HAP-1 (cell line): ENCODE measurements at regions not wholly inside any gene's neighbourhood (a gene's known extent, or its start where the extent isn't known, plus 50 kb on each side); places are given as distances from the start of the nearest gene placed in this dataset.
A peak's percentile ranks its signal among the peaks of the same experiment; 100 is the strongest.

Experiments used
- DNase-seq, 2 experiments: peaks; one replicate each; pipeline ENCODE4 v3.0.0-alpha.2; 2016 to 2020; ENCODE audit warnings: low spot score in 2 of 2
- H3K27me3 ChIP-seq: fragments of 250-450 bp; sonication (Bioruptor Pico); 2 replicates; pipeline ENCODE4 v1.5.1; 2020; ENCODE audit warnings: low read depth, mild to moderate bottlenecking, moderate library complexity
- H3K36me3 ChIP-seq: fragments of 250-450 bp; sonication (Bioruptor Pico); replicated peaks from 2 replicates; pipeline ENCODE4 v1.5.1; 2020; ENCODE audit warnings: mild to moderate bottlenecking
- H3K4me1 ChIP-seq: fragments of 250-450 bp; sonication (Bioruptor Pico); 2 replicates; pipeline ENCODE4 v1.5.1; 2020; ENCODE audit warnings: mild to moderate bottlenecking
- H3K4me3 ChIP-seq: fragments of 250-450 bp; sonication (Bioruptor Pico); 2 replicates; pipeline ENCODE4 v1.5.1; 2020; ENCODE audit warnings: mild to moderate bottlenecking, moderate library complexity
- H3K9me3 ChIP-seq: fragments of 250-450 bp; sonication (Bioruptor Pico); 2 replicates; pipeline ENCODE4 v1.5.1; 2020; ENCODE audit warnings: mild to moderate bottlenecking, moderate library complexity
- in situ Hi-C: fragments of 300-500 bp; cut with MboI; formaldehyde crosslinking; loops from 3 replicates; pipeline ENCODE4 v1.14.3; 2020; ENCODE audit warnings: low sequenced_read_pairs, inconsistent platforms, mixed read lengths

DNA sequence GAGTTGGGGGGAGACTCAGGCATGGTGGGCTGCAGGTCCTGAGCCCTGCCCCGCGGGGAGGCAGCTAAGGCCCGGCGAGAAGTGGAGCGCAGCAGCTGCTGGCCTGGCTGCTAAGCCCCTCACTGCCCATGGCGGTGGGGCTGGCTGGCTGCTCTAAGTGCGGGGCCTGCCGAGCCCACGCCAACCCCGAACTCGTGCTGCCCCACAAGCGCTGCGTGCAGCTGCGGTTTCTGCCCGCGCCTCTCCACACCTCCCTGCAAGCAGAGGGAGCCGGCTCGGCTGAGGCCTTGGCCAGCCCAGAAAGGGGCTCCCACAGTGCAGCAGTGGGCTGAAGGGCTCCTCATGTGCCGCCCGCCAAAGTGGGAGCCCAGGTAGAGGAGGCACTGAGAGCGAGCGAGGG, 1355.1 kb upstream of the WWC1 start:
- no peak for DNase-seq
- in situ Hi-C loops, result no loop called here
- Histone ChIP-seq H3K4me3 (no peak overlapping the region), H3K9me3 (no peaks in the 10 kb centered on the region), H3K36me3 (no peaks in the 10 kb centered on the region), H3K4me1 (peaks cover 11% of the 10 kb centered on the region), H3K27me3 (no peaks in the 10 kb centered on the region)

DNA sequence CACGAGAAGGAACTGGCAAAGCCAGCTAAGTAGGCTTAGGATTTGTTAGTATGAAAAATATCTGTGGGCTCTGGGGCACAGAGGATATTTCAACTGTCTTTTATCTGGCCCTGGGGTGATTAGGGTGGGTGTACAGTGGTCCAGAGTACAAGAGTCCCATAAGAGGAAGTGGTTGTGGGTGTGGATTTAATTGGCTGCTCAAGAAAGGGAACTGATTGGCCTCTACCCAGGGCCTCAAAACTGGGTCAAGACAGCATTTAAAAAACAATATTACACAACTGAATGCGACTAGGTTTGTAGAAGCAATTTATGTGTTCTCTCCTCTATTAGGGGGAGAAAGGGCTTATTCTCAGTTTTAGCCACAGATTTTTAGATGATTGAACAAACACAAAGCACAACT, 1353.4 kb upstream of the WWC1 start:
- Histone ChIP-seq H3K9me3 (no peaks in the 10 kb centered on the region; the same call in 1 of the 2 replicates), H3K36me3 (no peaks in the 10 kb centered on the region), H3K4me3 (no peak overlapping the region), H3K27me3 (no peaks in the 10 kb centered on the region), H3K4me1 (peaks cover 11% of the 10 kb centered on the region)
- DNase-seq, result no peak
- in situ Hi-C loops, result no loop called here

DNA sequence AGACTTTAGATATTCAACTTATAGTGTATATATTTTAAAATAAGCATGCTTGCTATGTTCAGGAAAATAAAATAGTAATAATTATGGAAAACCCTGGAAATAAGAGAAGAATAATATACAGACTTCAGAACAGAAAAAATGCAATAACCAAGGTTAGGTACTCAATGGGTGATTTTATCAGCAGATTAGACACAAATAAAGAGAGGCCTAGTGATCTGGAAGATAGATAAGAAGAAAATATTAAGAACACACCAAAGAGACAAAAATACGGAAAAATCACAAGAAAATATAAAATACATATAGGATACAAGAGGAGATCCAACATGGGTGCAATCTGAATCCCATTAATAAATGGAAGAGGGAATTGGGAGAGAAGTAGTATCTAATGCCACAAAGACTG, 1348.5 kb upstream of the WWC1 start:
- no peak for DNase-seq
- no peak overlapping the region for H3K4me3 ChIP-seq
- in situ Hi-C loops, result no loop called here
- no peaks in the 10 kb centered on the region for H3K36me3 ChIP-seq
- no peaks in the 10 kb centered on the region; the same call in 1 of the 2 replicates for H3K9me3 ChIP-seq
- no peaks in the 10 kb centered on the region for H3K27me3 ChIP-seq
- peaks cover 11% of the 10 kb centered on the region for H3K4me1 ChIP-seq

DNA sequence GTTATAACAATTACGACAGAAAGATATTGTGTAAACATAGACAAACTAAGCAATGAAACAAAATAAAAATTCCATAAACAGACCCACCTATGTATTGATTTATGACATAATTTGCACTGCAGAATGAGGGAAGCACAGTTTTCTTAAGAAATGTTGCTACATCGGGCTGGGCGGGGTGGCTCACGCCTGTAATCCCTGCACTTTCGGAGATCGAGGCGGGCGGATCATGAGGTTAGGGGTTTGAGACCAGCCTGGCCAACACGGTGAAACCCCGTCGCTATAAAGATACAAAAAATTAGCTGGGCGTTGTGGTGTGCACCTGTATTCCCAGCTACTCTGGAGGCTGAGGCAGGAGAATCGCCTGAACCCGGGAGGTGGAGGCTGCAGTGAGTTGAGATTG, 1344.4 kb upstream of the WWC1 start:
- Histone ChIP-seq H3K4me1 (no peaks in the 10 kb centered on the region), H3K27me3 (no peaks in the 10 kb centered on the region), H3K4me3 (no peak overlapping the region), H3K9me3 (no peaks in the 10 kb centered on the region; the same call in 1 of the 2 replicates), H3K36me3 (no peaks in the 10 kb centered on the region)
- in situ Hi-C loops, result no loop called here
- DNase-seq, result no peak

DNA sequence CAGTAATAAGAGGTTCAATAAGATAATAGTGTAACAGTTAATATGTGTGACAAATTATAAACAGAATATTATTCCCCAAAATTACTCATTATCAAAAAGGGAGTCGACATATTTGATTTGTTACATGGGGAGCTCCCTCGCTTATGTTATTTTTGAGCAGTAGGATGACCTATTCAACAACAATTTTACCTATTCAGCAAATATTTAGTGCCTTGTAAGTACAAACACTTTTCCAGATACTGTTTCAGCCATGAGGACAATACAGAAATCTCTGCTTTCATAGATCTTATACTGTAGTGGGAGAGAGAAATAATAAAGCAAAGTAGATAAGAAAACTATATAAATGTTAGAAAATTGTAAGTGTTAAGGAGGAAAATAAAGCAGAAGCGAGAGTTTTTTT, 1342.8 kb upstream of the WWC1 start:
- in situ Hi-C loops, result no loop called here
- Histone ChIP-seq H3K9me3 (no peaks in the 10 kb centered on the region), H3K4me3 (no peak overlapping the region), H3K27me3 (no peaks in the 10 kb centered on the region), H3K4me1 (no peaks in the 10 kb centered on the region; the same call in 1 of the 2 replicates), H3K36me3 (no peaks in the 10 kb centered on the region)
- DNase-seq, result no peak

DNA sequence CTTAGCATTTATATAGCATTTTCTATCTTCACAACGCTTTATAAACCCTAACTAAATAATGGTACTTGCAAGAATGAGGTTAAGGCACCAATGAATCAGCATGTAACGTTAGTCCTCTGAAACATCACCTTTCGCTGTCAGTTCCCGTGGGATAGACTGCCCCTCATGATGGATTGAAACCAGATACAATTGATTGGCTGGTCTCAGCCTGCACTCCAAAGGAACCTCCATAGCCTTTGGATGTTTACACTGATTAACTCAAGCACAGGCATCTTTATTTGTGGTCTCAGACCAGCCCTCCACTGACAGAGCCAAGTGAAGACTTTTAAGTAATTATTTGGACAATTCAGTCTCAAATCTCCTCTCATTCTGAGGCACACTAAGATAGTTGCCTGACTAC, 1339.4 kb upstream of the WWC1 start:
- no peak for DNase-seq
- Histone ChIP-seq H3K27me3 (no peaks in the 10 kb centered on the region), H3K4me3 (no peak overlapping the region), H3K36me3 (no peaks in the 10 kb centered on the region), H3K9me3 (no peaks in the 10 kb centered on the region), H3K4me1 (peaks cover 3% of the 10 kb centered on the region; the same call in 1 of the 2 replicates)
- in situ Hi-C loops, result no loop called here

DNA sequence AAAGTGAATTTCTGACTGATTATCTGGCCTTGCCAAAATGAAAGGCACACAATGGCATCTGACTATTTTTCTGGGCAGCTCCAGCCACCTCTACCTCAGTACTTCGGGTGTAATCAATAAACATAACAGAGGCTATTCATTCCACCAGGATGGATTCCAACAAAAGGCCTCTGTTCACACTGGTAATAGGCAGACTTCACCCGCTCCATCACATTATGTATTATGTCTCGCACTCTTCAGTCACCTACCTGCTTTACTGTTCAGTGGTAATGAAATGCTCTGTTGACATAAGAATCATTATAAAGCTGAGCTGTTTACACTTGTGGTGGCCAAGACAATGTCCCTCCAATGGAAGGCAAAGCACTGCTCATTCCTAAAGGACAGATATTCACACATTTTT, 1333.7 kb upstream of the WWC1 start:
- peaks cover 17% of the 10 kb centered on the region for H3K4me1 ChIP-seq
- no peaks in the 10 kb centered on the region for H3K27me3 ChIP-seq
- no peaks in the 10 kb centered on the region for H3K36me3 ChIP-seq
- H3K9me3 ChIP-seq, result peaks cover 3% of the 10 kb centered on the region; the same call in 1 of the 2 replicates
- DNase-seq, result peak; percentile 19 to 59
- in situ Hi-C loops, result no loop called here
- no peak overlapping the region for H3K4me3 ChIP-seq

DNA sequence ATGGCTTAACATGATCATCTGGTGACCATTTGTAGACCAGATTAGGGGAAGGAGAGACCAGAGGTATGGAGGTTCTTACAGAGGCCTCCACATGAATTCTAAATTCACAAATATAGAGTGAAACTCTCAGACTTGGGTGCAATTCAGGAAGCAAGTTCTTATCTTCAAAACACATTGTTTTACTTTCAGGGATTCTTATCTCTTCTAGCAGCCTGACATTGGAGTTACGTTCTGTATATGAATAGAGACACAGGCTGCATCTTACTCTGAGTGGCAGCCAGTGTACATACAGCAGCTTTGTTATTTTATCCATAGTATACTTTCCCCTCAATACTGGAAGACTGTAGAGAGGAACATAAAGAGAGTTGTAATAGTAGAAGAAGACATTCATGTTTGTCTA, 1331.7 kb upstream of the WWC1 start:
- Histone ChIP-seq H3K9me3 (peaks cover 3% of the 10 kb centered on the region; the same call in 1 of the 2 replicates), H3K27me3 (no peaks in the 10 kb centered on the region), H3K36me3 (no peaks in the 10 kb centered on the region), H3K4me1 (peaks cover 14% of the 10 kb centered on the region), H3K4me3 (no peak overlapping the region)
- in situ Hi-C loops, result no loop called here
- no peak for DNase-seq

DNA sequence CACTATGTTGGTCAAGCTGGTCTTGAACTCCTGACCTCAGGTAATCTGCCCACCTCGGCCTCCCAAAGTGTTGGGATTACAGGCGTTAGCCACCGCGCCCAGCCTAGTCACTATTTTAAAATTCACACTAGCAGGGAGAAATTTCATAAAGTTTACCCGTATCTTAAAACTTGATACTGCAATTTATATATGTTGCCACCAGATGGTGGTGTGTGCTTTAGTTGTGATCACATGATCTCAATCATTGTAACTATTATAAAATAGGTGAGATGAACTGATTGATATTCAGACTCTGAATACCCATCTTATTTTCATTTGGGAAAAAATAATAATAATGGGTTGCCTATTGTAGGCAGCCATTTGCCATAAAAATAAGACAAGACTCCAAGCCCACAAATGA, 1330.4 kb upstream of the WWC1 start:
- Histone ChIP-seq H3K4me1 (peaks cover 14% of the 10 kb centered on the region), H3K27me3 (no peaks in the 10 kb centered on the region), H3K4me3 (no peak overlapping the region), H3K36me3 (no peaks in the 10 kb centered on the region), H3K9me3 (peaks cover 3% of the 10 kb centered on the region; the same call in 1 of the 2 replicates)
- in situ Hi-C loops, result no loop called here
- peak in 1 of 2 experiments; percentile 29 for DNase-seq

DNA sequence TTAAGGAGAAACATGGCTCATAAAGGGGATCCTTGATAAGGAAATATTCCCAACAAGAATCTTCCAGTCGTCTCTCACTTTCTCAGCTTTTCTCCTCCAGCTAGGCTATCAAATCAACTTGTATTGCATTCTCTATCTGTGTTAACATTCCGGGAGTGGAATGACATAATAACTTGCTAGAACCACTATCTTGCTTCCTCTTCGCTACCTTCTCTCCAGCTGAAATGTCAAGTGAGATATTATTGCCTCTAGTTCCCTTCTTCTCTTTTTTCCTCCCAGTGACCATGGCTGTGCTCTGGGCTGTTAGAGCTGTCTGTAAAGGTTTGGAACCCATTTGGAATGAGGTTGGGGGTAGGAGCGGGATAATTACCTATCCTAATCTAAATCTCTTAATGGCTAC, 1329.5 kb upstream of the WWC1 start:
- in situ Hi-C loops, result no loop called here
- H3K4me3 ChIP-seq, result no peak overlapping the region
- peaks cover 3% of the 10 kb centered on the region; the same call in 1 of the 2 replicates for H3K9me3 ChIP-seq
- no peak for DNase-seq
- peaks cover 14% of the 10 kb centered on the region for H3K4me1 ChIP-seq
- no peaks in the 10 kb centered on the region for H3K36me3 ChIP-seq
- H3K27me3 ChIP-seq, result no peaks in the 10 kb centered on the region

DNA sequence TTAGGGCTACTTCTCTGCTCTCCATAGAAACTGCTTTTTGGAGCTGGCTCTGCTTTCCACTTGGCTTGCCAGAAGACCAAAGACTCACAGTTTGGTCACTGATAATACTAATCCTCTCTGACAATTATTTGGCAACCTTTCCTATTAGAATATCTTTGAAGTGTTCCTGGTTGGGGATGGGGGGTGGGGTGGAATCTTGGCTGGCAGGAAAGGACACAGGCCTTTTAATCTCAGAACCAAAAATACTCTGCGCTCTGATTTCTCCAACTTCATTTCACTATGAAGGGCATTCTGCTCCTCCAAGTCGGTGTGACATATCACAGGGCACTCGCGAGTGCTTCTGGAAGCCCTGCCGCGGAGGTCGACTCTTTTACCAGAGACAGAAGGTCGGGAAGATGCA, 1329.0 kb upstream of the WWC1 start:
- Histone ChIP-seq H3K9me3 (peaks cover 3% of the 10 kb centered on the region; the same call in 1 of the 2 replicates), H3K4me3 (no peak overlapping the region), H3K27me3 (no peaks in the 10 kb centered on the region), H3K4me1 (peaks cover 13% of the 10 kb centered on the region), H3K36me3 (no peaks in the 10 kb centered on the region)
- in situ Hi-C loops, result no loop called here
- no peak for DNase-seq

DNA sequence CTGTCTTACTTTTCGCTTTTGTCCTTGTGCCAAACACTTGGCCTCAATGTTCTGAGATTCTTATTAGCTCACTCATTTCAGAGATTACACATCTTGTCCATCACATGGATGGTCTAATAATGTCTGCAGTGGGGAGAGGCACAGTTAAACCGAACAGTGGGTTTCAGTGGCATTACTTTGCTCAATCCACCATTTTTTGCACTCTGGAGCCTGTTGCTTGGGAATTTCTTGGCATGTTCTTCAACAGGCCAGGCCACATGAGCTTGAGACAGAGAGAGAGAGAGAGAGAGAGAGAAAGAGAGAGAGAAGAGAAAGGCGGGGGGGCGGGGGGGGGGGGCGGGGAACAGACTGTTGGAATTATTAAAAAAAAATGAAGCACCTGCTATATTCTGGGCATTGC, 1327.8 kb upstream of the WWC1 start:
- peaks cover 3% of the 10 kb centered on the region; the same call in 1 of the 2 replicates for H3K9me3 ChIP-seq
- no peaks in the 10 kb centered on the region for H3K27me3 ChIP-seq
- 0 out of 2 replicates have a peak, but pooled peaks cover 3% of the 10 kb centered on the region for H3K4me1 ChIP-seq
- no peak overlapping the region for H3K4me3 ChIP-seq
- no peak for DNase-seq
- no peaks in the 10 kb centered on the region for H3K36me3 ChIP-seq
- in situ Hi-C loops, result no loop called here

DNA sequence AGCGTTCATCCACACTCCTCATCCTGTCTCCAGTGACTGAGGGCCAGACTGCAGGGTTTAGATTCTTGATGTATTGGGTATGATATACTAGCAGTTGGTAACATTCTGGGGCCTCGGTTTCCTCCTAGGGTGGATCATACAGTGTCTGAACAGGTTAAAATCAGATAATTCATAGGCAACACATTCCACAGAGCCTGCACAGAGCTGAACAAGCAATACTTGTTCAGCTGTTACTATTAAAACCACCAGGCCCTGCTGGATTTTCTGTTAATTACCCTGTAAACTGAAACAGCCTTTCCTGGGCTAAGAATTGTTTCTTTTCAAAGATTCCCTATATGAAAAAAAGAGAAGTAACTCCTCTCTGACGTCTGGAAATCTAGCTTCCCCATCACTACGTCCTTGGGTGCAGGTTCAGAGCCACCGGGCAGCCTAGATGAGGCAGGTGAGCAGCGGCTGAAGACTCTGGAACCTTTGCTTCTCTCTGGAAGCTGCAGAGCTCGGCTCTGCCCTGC, 1313.5 kb upstream of the WWC1 start:
- in situ Hi-C loops, result no loop called here
- no peak for DNase-seq
- no peaks in the 10 kb centered on the region for H3K27me3 ChIP-seq

DNA sequence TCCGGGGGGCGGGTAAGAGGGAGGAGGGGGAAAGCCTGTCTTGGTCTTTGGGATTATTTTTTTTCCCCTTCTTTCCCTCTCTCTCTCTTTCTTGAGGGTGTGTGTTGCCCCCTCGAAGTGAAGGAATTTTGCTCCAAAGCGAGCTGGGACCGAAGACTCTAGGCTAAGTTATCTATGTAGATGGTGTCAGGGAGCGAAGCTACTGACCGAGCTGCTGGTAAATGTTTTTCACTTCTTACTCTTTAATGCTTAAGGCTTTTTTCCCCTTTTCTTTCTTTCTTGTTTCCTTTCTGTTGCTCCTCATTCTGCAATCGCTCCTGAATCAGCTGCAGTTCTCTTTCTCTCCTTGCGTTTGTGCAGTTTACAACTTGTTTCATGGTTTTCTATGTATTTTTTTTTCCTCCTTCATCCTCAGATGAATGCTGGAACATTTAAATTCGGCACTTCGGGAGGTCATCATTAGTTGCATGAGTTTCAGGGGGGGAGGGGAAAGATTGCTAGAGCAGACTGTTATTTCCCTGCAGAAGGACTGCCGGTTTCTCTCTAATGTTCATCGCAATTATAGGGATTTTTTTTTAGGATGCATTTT, 1312.0 kb upstream of the WWC1 start:
- in situ Hi-C loops, result no loop called here
- H3K27me3 ChIP-seq, result no peaks in the 10 kb centered on the region

More for the DNA sequence above, 1313.5 kb upstream of the WWC1 start:
- H3K9me3 ChIP-seq, result no peaks in the 10 kb centered on the region
- H3K4me3 ChIP-seq, result peak overlapping the region; percentile 47
- H3K4me1 ChIP-seq, result peaks cover 30% of the 10 kb centered on the region
- H3K36me3 ChIP-seq, result no peaks in the 10 kb centered on the region

More for the DNA sequence above, 1312.0 kb upstream of the WWC1 start:
- Histone ChIP-seq H3K36me3 (no peaks in the 10 kb centered on the region), H3K4me3 (peak overlapping the region; percentile 47), H3K9me3 (no peaks in the 10 kb centered on the region), H3K4me1 (peaks cover 41% of the 10 kb centered on the region)
- peak; percentile 36 to 52 for DNase-seq
